ENCODE measurements at regions not wholly inside any gene's neighbourhood (a gene's known extent, or its start where the extent isn't known, plus 50 kb on each side); places are given as distances from the start of the nearest gene placed in this dataset.

DNA sequence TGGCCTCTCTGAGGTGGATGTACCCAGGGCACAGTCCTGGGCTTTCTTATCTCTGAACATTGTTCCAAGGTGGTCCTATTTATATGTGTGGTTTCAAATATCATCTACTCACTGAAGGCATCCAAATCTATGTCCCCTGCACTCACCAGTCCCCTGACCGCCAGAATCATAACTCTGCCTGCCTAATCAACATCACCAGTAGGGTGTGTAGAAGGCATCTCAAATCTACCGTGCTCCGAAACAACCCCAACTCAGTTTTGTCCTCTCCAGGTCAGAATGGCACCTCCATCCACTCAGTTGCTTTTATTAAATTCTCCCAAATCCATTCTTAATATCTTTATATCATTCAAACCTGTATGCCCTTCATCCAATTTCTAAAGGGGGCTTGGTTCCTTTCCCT lies 536.3 kb downstream of the GRIN2A start:
- TF ChIP-seq POLR2A (IDR thresholded peaks at IDR 0.05; ENCODE audit: low read depth, low read length) = no peak
- no peak for TF ChIP-seq TAF1 (IDR thresholded peaks at IDR 0.05; ENCODE audit: low read depth, low read length)

Data from GM12891 (cell line).